ENCODE measurements at regions not wholly inside any gene's neighbourhood (a gene's known extent, or its start where the extent isn't known, plus 50 kb on each side); places are given as distances from the start of the nearest gene placed in this dataset.

- DNase-seq (ENCODE audit: low read depth) = no peak
Observed at GRCh38 chr1:79122521-79122920, 116.0 kb upstream of the ADGRL4 start.

DNA sequence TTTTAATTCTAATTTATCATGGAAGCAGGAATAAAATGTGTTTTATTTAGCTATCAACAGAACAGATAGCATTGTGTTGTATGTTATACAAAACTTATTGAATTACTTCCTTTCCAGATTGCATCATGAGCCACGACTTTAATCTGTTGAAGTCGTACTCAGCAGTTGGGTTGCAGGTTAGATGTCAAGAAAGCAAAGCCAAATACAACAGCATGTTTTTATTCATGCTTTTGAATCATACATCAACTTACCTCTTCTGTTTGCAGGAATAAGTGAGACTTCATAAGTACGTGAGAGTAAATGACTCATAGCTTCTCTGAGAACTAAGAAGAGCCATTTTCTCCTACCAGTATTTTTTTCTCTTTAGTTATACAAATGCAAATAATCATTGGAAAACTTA, 110.8 kb upstream of the ADGRL4 start:
- DNase-seq (ENCODE audit: low read depth) = no peak

DNA sequence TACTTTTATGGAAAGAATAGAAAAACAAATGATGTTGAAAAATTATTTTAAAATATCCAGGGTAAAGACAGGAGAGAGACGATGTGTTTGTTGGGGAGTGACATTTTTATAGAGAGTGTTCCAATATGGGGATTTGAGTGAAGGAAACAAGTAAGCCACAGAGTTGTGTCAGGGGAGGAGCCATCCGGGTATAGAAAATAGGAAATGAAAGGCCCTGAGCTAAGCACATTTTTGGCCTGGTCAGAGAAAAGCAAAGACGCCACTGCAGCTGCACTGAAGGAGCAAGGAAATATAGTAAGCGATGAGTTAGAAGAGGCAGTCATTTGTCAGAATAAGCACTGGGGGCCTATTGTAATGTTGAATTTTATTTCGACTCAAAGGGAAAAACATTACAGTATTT, 107.3 kb upstream of the ADGRL4 start:
- no peak for DNase-seq (ENCODE audit: low read depth)

DNA sequence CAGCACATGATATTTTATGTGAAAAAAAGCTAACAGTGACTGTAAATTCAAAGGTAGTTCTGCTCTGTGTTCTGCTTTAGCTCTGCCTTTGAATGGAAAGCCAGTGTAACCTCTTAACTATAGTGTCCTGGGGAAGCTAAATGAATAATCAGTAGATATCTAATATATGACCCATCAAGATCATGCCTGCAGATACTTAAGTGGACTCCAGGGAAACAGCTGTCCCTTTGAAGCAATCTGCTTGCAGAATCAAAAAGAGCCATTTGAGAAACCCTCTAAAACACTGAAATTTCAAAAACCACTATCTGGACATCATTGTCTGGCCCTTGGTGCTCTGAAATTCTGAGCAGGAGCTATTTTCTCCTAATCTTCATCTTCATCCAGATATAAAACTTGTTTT, 104.2 kb upstream of the ADGRL4 start:
- no peak for DNase-seq (ENCODE audit: low read depth)

GRCh38 chr1:79109445-79109844, 102.9 kb upstream of the ADGRL4 start:
- no peak for DNase-seq (ENCODE audit: low read depth)

DNA sequence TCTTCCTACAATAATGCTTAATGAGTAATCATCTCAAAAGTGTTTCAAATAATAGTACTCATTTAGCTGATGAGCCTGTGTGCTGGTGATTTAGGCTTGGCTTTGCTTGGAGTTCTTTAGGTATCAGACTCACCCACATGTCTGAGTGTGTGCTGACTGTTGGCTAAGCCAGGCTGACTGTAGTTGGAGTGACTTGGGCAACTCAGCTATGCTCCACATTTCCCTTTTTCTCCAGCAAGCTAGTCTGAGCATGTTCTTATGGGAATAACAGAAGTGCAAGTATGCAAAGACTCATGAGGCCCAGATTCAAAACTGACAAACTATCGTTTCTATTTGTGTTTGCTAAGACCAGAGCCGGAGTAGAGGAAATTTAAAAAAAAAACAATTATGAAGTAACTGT, 99.0 kb upstream of the ADGRL4 start:
- DNase-seq (ENCODE audit: low read depth) = peak; percentile 43

DNA sequence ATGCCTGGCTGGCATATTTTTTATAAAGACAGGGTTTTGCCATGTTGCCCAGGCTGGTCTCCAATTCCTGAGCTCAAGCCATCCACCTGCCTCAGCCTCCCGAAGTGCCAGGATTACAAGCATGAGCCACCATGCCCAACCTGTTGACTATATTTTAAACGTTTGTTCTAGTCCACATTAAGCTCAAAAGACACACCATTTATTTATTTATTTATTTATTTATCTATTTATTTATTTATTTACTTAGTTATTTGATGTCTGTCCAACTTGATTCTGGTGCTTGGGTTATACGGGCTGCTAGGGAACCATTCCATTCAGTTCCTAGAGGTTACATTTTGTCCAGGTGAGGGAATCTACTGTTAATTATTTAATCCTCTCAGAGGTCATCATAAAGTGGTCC, 98.1 kb upstream of the ADGRL4 start:
- DNase-seq (ENCODE audit: low read depth) = no peak

GRCh38 chr1:79100385-79100784, 93.9 kb upstream of the ADGRL4 start:
- peak; percentile 67 for DNase-seq (ENCODE audit: low read depth)

DNA sequence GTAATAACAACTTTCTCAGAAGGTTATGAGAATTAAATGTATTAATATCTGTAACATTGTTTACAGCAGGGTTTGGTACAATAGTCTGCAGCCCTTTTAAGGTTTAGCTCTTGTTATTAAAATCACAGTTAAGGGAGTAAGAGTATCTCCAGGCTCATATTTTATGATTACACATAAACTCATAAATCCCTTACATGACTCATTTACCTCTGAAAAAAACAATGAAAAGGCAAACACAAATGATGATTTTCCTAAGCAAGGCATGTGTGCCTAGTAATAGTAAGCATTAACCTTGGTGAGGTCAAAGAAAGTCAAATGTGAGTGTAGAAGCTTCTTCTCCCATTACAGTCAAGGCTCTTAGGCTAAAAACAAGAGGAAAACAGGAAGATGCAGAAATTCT, 84.5 kb upstream of the ADGRL4 start:
- DNase-seq (ENCODE audit: low read depth) = no peak

GRCh38 chr1:79089946-79090345, 83.4 kb upstream of the ADGRL4 start:
- DNase-seq (ENCODE audit: low read depth) = no peak

GRCh38 chr1:79082233-79082632, 75.7 kb upstream of the ADGRL4 start:
- DNase-seq (ENCODE audit: low read depth) = no peak

DNA sequence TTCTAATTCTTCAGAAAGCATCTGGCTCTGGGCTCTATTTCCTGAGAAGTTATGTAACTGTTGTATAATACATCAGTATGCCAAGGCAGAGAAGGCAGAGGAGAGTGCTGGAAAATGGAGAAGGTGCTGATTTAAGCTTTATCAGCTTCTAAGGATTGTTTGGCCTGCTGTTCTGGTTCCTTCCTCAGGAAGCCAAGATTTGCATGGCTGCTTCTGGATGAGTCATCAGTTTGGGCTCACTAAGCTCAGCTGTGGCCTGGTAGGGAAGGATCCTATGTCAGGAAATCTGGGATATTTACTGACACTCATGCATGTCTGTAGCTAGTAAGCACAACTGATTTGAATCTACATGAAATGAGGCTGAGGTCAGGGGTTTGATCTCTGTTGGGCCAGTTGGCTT, 73.2 kb upstream of the ADGRL4 start:
- peak; percentile 80 for DNase-seq (ENCODE audit: low read depth)

DNA sequence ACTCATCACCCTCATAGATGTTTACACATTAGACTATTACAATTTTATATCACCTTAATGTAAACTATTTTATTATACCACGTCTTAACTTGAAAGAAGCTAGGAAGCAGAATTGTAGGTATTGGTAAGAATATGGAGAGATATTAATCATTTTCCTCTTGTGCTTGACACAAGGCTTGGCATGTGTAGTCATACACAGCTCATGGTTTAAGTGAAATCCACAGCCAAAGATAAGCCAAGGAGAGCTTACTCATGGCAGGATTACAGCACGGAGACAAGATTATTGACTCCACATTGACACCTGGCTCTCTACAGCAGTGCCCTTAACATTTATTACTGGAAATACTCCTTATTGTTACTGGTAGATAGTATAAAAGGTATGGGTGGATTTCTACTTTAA, 68.4 kb upstream of the ADGRL4 start:
- DNase-seq (ENCODE audit: low read depth) = no peak

DNA sequence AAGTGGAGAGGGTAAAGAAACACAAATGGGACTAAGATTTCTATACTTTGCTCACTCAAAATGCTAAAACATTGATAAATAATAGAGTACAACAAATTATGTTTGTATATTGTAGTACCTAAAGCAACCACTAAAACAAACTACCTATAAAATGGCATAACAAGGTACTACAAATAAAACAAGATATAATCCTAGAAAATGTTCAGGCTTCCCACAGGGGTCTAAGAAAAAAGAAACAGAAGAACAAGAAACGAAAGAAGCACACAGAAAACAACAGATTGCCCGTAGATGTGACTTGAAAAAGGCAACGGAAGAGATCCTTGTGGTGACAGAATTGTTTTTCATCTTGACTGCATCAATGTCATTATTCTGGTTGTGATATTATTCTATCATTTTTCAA, 63.3 kb upstream of the ADGRL4 start:
- DNase-seq (ENCODE audit: low read depth) = no peak

DNA sequence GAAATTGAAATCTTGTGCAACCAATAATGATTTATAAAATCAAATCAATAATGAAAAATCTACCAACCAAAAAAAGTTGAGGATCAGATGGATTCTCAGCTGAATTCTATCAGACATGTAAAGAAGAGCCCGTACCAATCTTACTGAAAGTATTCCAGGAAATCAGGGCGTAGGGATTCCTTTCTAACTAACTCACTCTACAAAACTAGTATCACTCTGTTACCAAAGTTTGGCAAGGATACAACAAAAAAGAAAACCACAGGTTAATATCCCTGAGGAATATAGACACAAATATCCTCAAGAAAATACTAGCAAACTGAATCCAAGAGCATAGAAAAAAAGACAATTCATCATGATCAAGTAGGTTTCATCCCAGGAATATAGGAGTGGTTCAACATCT, 52.8 kb upstream of the ADGRL4 start:
- no peak for DNase-seq (ENCODE audit: low read depth)

All from stromal cell of bone marrow (primary cell).